HepG2 (cell line): ENCODE measurements at regions not wholly inside any gene's neighbourhood (a gene's known extent, or its start where the extent isn't known, plus 50 kb on each side); places are given as distances from the start of the nearest gene placed in this dataset.

ENCODE experiments used
- ARNT ChIP-seq: fragments of 450-650 bp; IDR thresholded peaks from 2 replicates; pipeline ENCODE4 v1.6.1; 2017
- BHLHE40 ChIP-seq: IDR thresholded peaks from 2 replicates; pipeline ENCODE4 v1.6.1; 2011; ENCODE audit warnings: low read length, improper control_type of control experiment
- CAMTA2 ChIP-seq: sonication (generic); formaldehyde crosslinking; IDR thresholded peaks from 2 replicates; pipeline ENCODE4 v1.4.0; 2020; ENCODE audit warnings: mild to moderate bottlenecking, missing genetic modification reagents, borderline replicate concordance
- NR2F1 ChIP-seq, 2 experiments: fragments of 450-650 bp in 1 of 2; formaldehyde crosslinking in 1 of 2; IDR thresholded peaks; 2 replicates each; pipeline versions ENCODE4 v1.5.0 to v1.6.1; 2016 to 2020; ENCODE audit warnings: mild to moderate bottlenecking in 1 of 2, missing compliant biosample characterization in 1 of 2, missing genetic modification reagents in 1 of 2, moderate library complexity in 1 of 2
- SRF ChIP-seq: IDR thresholded peaks from 2 replicates; pipeline ENCODE4 v1.6.1; 2011; ENCODE audit warnings: mild to moderate bottlenecking, low read depth, low read length, moderate library complexity
- SRSF4 ChIP-seq: fragments of 200-400 bp; formaldehyde crosslinking; IDR thresholded peaks from one replicate; pipeline ENCODE4 v1.6.1; 2018; ENCODE audit warnings: mild to moderate bottlenecking, low read depth, low read length, moderate library complexity; ENCODE audit not compliant: poor library complexity, severe bottlenecking
- TBL1XR1 ChIP-seq: fragments of 150-350 bp; IDR thresholded peaks from 2 replicates; pipeline ENCODE4 v1.6.1; 2014; ENCODE audit warnings: borderline replicate concordance, low read length; ENCODE audit not compliant: partially characterized antibody
- TCF7L2 ChIP-seq: IDR thresholded peaks from 2 replicates; pipeline ENCODE4 v1.6.1; 2011; ENCODE audit warnings: mild to moderate bottlenecking, low read depth, low read length, moderate library complexity
- TFDP1 ChIP-seq: IDR thresholded peaks from 2 replicates; pipeline ENCODE4 v1.6.1; 2016; ENCODE audit warnings: missing compliant biosample characterization, missing genetic modification reagents, borderline replicate concordance
- ZNF253 ChIP-seq: sonication (generic); formaldehyde crosslinking; IDR thresholded peaks from 2 replicates; pipeline ENCODE4 v1.8.0; 2022; ENCODE audit warnings: mild to moderate bottlenecking, missing genetic modification reagents, borderline replicate concordance
- TF ChIP-seq, protein P1 (sequence below): sonication (generic); formaldehyde crosslinking; IDR thresholded peaks from 2 replicates; pipeline ENCODE4 v1.5.0; 2020; ENCODE audit warnings: mild to moderate bottlenecking, missing genetic modification reagents, moderate library complexity
- TF ChIP-seq, protein P2 (sequence below): sonication (generic); formaldehyde crosslinking; IDR thresholded peaks from 2 replicates; pipeline ENCODE4 v1.8.1; 2023; ENCODE audit warnings: missing genetic modification reagents, inconsistent platforms, borderline replicate concordance
- TF ChIP-seq, protein P3 (sequence below): sonication (generic); formaldehyde crosslinking; IDR thresholded peaks from 2 replicates; pipeline ENCODE4 v1.4.0; 2020; ENCODE audit warnings: low read depth, missing genetic modification reagents
- TF ChIP-seq, protein P4 (sequence below): IDR thresholded peaks from 2 replicates; pipeline ENCODE4 v1.6.1; 2012; ENCODE audit warnings: inconsistent platforms

GRCh38 chr9:120152295-120152694 lies 427.7 kb downstream of the CDK5RAP2 start:
- TF ChIP-seq SRSF4 (no peak), ZNF253 (CRISPR knock-in tag) (no peak), BHLHE40 (no peak), TFDP1 (CRISPR knock-in tag) (no peak), TBL1XR1 (no peak), TCF7L2 (no peak), SRF (no peak), NR2F1 (CRISPR knock-in tag; IDR thresholded peaks at IDR 0.05) (no peak), ARNT (no peak), CAMTA2 (CRISPR knock-in tag) (no peak)
- TF ChIP-seq, protein P1, sequence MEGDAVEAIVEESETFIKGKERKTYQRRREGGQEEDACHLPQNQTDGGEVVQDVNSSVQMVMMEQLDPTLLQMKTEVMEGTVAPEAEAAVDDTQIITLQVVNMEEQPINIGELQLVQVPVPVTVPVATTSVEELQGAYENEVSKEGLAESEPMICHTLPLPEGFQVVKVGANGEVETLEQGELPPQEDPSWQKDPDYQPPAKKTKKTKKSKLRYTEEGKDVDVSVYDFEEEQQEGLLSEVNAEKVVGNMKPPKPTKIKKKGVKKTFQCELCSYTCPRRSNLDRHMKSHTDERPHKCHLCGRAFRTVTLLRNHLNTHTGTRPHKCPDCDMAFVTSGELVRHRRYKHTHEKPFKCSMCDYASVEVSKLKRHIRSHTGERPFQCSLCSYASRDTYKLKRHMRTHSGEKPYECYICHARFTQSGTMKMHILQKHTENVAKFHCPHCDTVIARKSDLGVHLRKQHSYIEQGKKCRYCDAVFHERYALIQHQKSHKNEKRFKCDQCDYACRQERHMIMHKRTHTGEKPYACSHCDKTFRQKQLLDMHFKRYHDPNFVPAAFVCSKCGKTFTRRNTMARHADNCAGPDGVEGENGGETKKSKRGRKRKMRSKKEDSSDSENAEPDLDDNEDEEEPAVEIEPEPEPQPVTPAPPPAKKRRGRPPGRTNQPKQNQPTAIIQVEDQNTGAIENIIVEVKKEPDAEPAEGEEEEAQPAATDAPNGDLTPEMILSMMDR, result no peak
- TF ChIP-seq, protein P2, sequence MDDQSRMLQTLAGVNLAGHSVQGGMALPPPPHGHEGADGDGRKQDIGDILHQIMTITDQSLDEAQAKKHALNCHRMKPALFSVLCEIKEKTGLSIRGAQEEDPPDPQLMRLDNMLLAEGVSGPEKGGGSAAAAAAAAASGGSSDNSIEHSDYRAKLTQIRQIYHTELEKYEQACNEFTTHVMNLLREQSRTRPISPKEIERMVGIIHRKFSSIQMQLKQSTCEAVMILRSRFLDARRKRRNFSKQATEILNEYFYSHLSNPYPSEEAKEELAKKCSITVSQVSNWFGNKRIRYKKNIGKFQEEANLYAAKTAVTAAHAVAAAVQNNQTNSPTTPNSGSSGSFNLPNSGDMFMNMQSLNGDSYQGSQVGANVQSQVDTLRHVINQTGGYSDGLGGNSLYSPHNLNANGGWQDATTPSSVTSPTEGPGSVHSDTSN (CRISPR knock-in tag), result no peak
- TF ChIP-seq, protein P3, sequence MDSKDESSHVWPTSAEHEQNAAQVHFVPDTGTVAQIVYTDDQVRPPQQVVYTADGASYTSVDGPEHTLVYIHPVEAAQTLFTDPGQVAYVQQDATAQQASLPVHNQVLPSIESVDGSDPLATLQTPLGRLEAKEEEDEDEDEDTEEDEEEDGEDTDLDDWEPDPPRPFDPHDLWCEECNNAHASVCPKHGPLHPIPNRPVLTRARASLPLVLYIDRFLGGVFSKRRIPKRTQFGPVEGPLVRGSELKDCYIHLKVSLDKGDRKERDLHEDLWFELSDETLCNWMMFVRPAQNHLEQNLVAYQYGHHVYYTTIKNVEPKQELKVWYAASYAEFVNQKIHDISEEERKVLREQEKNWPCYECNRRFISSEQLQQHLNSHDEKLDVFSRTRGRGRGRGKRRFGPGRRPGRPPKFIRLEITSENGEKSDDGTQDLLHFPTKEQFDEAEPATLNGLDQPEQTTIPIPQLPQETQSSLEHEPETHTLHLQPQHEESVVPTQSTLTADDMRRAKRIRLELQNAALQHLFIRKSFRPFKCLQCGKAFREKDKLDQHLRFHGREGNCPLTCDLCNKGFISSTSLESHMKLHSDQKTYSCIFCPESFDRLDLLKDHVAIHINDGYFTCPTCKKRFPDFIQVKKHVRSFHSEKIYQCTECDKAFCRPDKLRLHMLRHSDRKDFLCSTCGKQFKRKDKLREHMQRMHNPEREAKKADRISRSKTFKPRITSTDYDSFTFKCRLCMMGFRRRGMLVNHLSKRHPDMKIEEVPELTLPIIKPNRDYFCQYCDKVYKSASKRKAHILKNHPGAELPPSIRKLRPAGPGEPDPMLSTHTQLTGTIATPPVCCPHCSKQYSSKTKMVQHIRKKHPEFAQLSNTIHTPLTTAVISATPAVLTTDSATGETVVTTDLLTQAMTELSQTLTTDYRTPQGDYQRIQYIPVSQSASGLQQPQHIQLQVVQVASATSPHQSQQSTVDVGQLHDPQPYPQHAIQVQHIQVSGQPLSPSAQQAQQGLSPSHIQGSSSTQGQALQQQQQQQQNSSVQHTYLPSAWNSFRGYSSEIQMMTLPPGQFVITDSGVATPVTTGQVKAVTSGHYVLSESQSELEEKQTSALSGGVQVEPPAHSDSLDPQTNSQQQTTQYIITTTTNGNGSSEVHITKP (CRISPR knock-in tag), result no peak
- TF ChIP-seq, protein P4, sequence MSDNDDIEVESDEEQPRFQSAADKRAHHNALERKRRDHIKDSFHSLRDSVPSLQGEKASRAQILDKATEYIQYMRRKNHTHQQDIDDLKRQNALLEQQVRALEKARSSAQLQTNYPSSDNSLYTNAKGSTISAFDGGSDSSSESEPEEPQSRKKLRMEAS, result no peak
